CD4-positive, alpha-beta T cell (primary cell): ENCODE measurements at regions not wholly inside any gene's neighbourhood (a gene's known extent, or its start where the extent isn't known, plus 50 kb on each side); places are given as distances from the start of the nearest gene placed in this dataset.

Experiments
- ATAC-seq: fragments of 200-7000 bp; cut with Tn5 transposase; one replicate; pipeline ENCODE4 v1.10.0; 2022; ENCODE audit warnings: mild to moderate bottlenecking; ENCODE audit not compliant: poor library complexity
- CTCF ChIA-PET: fragments of 350-600 bp; sonication (Branson Sonifier 250); formaldehyde crosslinking; loops from one replicate; lab custom pipeline; 2021; ENCODE audit warnings: antibody characterized with exemption, inconsistent platforms; lab: Charles Lee
- POLR2A ChIA-PET: fragments of 350-600 bp; sonication (Branson Sonifier 250); formaldehyde crosslinking; loops from one replicate; lab custom pipeline; 2021; ENCODE audit warnings: antibody characterized with exemption, inconsistent platforms; lab: Charles Lee
- DNase-seq, 14 experiments: peaks; one replicate each; pipeline ENCODE4 v3.0.0-alpha.2; 2013 to 2020; ENCODE audit warnings: mixed read lengths in 2 of 14
- H3K27ac ChIP-seq, 2 donors: one replicate each; pipeline versions ENCODE4 v1.5.1 to v1.7.0; 2013; ENCODE audit warnings: low read length in 2 of 2, low read depth in 1 of 2, mild to moderate bottlenecking in 1 of 2
- H3K27me3 ChIP-seq, 2 experiments: 1 replicate in 1 of 2; 2 replicates in 1 of 2; pipeline versions ENCODE4 v1.6.1 to v1.7.0; 2013; ENCODE audit warnings: low read length in 2 of 2, control low read depth in 1 of 2, mild to moderate bottlenecking in 1 of 2, moderate library complexity in 1 of 2; ENCODE audit not compliant: insufficient read depth in 2 of 2, control insufficient read depth in 1 of 2
- H3K36me3 ChIP-seq: one replicate; pipeline ENCODE4 v1.6.1; 2013; ENCODE audit warnings: low read length, control low read depth; ENCODE audit not compliant: insufficient read depth
- H3K4me1 ChIP-seq: one replicate; pipeline ENCODE4 v1.6.1; 2013; ENCODE audit warnings: low read length, control low read depth; ENCODE audit not compliant: insufficient read depth
- H3K4me3 ChIP-seq: one replicate; pipeline ENCODE4 v1.5.1; 2013; ENCODE audit warnings: mild to moderate bottlenecking, low read length, moderate library complexity
- H3K9me3 ChIP-seq, 2 experiments: 1 replicate in 1 of 2; 2 replicates in 1 of 2; pipeline versions ENCODE4 v1.6.1 to v1.7.0; 2013; ENCODE audit warnings: low read length in 2 of 2, mild to moderate bottlenecking in 2 of 2, control low read depth in 1 of 2, moderate library complexity in 1 of 2; ENCODE audit not compliant: control insufficient read depth in 1 of 2, insufficient read depth in 1 of 2
- H3K27ac Mint-ChIP-seq: one replicate; pipeline ENCODE4 v1.8.0; 2020; ENCODE audit warnings: mixed read lengths
- H3K27me3 Mint-ChIP-seq: one replicate; pipeline ENCODE4 v1.8.0; 2021; ENCODE audit warnings: mixed read lengths
- H3K36me3 Mint-ChIP-seq: one replicate; pipeline ENCODE4 v1.8.0; 2021; ENCODE audit warnings: low read depth, mixed read lengths
- H3K4me1 Mint-ChIP-seq: one replicate; pipeline ENCODE4 v1.8.0; 2021; ENCODE audit warnings: low read depth, mixed read lengths
- H3K4me3 Mint-ChIP-seq: one replicate; pipeline ENCODE4 v1.8.0; 2020; ENCODE audit warnings: mild to moderate bottlenecking, mixed read lengths
- H3K9me3 Mint-ChIP-seq: one replicate; pipeline ENCODE4 v1.8.0; 2020; ENCODE audit warnings: mixed read lengths
- CTCF ChIP-seq: fragments of 200-600 bp; IDR thresholded peaks from one replicate; pipeline ENCODE4 v1.8.0; 2022; ENCODE audit warnings: antibody characterized with exemption, mild to moderate bottlenecking
- intact Hi-C, 2 experiments: fragments of 100-400 bp; cut with DNase I in 1 of 2; cut with micrococcal nuclease in 1 of 2; formaldehyde crosslinking; loops; one replicate each; pipeline versions ENCODE4 v1.15.1 to v1.9.0; 2023 to 2025; cut with DNase I, micrococcal nuclease

- no peak for DNase-seq
- ATAC-seq, result no peak
- no peak overlapping the region for H3K27ac ChIP-seq
- ChIA-PET CTCF (no interaction called here), POLR2A (no interaction called here)
- intact Hi-C loops, result no loop called here
- no peaks in the 10 kb centered on the region for H3K4me1 Mint-ChIP-seq
- H3K27me3 ChIP-seq, result no peaks in the 10 kb centered on the region
- H3K36me3 ChIP-seq, result no peaks in the 10 kb centered on the region
- H3K36me3 Mint-ChIP-seq, result no peaks in the 10 kb centered on the region
- H3K4me1 ChIP-seq, result no peaks in the 10 kb centered on the region
- no peaks in the 10 kb centered on the region for H3K27me3 Mint-ChIP-seq
- H3K4me3 Mint-ChIP-seq, result no peak overlapping the region
- peaks cover 12% of the 10 kb centered on the region for H3K9me3 Mint-ChIP-seq
- no peak for TF ChIP-seq CTCF
- no peak overlapping the region for H3K4me3 ChIP-seq
- H3K27ac Mint-ChIP-seq, result no peak overlapping the region
- no peaks in the 10 kb centered on the region for H3K9me3 ChIP-seq
Measured at GRCh38 chr14:79965896-79966295, 245.4 kb downstream of the DIO2 start.

GRCh38 chr14:79961197-79961596 lies 250.1 kb downstream of the DIO2 start:
- no peak overlapping the region for H3K27ac Mint-ChIP-seq
- CTCF ChIA-PET, result no interaction called here
- peaks cover 19% of the 10 kb centered on the region for H3K9me3 Mint-ChIP-seq
- Histone ChIP-seq H3K36me3 (no peaks in the 10 kb centered on the region), H3K27me3 (no peaks in the 10 kb centered on the region), H3K4me3 (no peak overlapping the region), H3K9me3 (no peaks in the 10 kb centered on the region), H3K27ac (no peak overlapping the region), H3K4me1 (no peaks in the 10 kb centered on the region)
- intact Hi-C loops, result no loop called here
- H3K27me3 Mint-ChIP-seq, result no peaks in the 10 kb centered on the region
- DNase-seq (no peak), ATAC-seq (no peak)
- H3K4me3 Mint-ChIP-seq, result no peak overlapping the region
- H3K36me3 Mint-ChIP-seq, result no peaks in the 10 kb centered on the region
- POLR2A ChIA-PET, result no interaction called here
- TF ChIP-seq CTCF, result no peak
- H3K4me1 Mint-ChIP-seq, result no peaks in the 10 kb centered on the region

- Histone ChIP-seq H3K9me3 (no peaks in the 10 kb centered on the region), H3K4me3 (no peak overlapping the region), H3K36me3 (no peaks in the 10 kb centered on the region), H3K4me1 (no peaks in the 10 kb centered on the region), H3K27me3 (no peaks in the 10 kb centered on the region), H3K27ac (no peak overlapping the region)
- intact Hi-C loops, result no loop called here
- DNase-seq, result no peak
- H3K4me3 Mint-ChIP-seq, result no peak overlapping the region
- no peaks in the 10 kb centered on the region for H3K27me3 Mint-ChIP-seq
- no peak for ATAC-seq
- H3K4me1 Mint-ChIP-seq, result no peaks in the 10 kb centered on the region
- POLR2A ChIA-PET, result no interaction called here
- H3K36me3 Mint-ChIP-seq, result no peaks in the 10 kb centered on the region
- no peak overlapping the region for H3K27ac Mint-ChIP-seq
- H3K9me3 Mint-ChIP-seq, result peaks cover 21% of the 10 kb centered on the region
- no peak for TF ChIP-seq CTCF
- CTCF ChIA-PET, result no interaction called here
Measured at GRCh38 chr14:79960288-79960687, 251.0 kb downstream of the DIO2 start.
